HG03575 (cell line): ENCODE measurements at regions not wholly inside any gene's neighbourhood (a gene's known extent, or its start where the extent isn't known, plus 50 kb on each side); places are given as distances from the start of the nearest gene placed in this dataset.

ENCODE experiments used
- ATAC-seq: cut with Tn5 transposase; IDR thresholded peaks from one replicate; pipeline ENCODE4 v1.9.1; 2021; ENCODE audit not compliant: unreplicated experiment, insufficient number of reproducible peaks, low FRiP score; ENCODE audit errors: extremely low read depth

DNA sequence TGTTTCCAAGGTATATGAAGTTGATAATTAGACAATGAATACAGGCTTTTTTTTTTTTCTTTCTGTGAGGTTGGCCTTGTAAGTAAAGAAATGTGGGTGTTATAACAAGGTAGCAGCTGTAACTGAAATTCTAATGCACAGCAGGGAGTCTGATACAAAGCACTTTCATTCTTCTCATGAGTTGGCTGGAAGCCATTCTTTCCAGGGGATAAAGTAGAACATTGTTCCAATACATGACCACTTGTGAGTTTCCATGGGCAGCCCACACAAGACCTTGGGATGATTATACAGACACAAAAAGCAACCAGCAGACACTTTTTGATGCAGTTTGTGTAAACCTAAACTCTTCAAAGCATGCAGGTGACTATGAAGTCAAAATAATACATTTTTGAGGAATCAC is 1785.9 kb upstream of the WWC1 start:
- ATAC-seq: no peak

DNA sequence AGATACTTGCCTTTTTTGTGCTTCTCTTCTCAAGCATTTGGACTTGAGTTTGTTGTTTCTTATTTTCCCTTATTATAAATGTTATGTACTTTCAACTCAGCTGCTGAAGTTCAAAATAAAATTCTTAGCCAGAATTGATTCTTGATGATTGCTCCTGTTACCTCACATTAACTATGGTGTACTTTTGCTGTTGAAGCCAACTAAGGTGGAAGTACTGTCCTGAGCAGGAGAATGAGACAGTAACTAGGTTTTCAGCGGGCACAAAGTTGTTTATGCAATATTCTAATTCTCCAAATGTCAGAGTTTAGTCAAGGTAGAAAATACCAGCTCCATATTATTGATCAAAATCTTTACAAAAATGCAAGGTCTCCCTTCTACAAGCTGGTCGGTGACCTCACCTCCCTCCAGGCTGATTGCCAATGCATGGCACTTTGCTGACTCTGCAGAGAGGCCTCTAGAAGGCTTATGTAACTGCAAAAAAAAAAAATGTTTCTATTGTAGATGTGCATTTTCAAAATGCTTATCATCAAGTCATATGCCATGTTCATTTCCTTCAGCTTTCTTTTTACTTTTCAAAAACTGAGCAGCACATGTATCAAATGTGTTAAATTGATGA is 1783.5 kb upstream of the WWC1 start:
- ATAC-seq: no peak

DNA sequence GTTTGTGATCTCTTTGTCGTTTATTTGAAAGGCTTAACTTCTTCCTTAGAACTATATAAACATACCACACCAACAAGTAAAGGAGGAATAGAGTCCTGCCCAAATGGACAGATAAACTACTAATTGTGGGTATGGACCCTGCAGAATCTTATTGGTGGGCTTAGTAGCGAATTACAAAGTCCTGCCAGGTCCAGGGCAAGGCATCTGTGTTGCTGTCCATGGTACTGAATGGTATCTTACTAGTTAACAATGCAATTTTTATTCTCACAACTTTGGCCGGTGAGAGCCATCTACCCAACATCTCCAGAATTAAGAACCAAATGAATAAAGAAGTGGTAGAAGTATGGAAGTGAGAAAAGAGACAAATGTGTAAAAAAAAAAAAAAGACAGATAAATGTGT is 1782.4 kb upstream of the WWC1 start:
- ATAC-seq: no peak

DNA sequence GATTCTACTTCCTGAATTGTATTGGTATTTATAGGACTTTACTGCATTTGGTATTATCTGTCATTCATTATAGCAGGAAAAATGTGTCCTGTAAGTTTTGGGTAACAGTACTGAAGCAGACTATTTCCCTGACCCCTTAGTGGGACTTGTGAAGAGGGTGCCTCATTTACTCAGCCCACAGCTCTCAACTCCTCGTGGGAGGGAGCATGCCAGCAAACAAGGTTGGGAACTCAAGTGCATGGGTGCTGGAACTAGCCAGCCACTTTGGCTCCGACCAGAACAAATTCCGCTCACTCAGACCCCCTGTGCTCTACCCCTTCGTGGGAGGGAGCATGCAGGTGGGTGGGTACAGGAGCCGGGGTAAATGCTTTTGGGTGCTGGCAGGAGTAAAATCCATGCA is 1773.5 kb upstream of the WWC1 start:
- no peak for ATAC-seq

DNA sequence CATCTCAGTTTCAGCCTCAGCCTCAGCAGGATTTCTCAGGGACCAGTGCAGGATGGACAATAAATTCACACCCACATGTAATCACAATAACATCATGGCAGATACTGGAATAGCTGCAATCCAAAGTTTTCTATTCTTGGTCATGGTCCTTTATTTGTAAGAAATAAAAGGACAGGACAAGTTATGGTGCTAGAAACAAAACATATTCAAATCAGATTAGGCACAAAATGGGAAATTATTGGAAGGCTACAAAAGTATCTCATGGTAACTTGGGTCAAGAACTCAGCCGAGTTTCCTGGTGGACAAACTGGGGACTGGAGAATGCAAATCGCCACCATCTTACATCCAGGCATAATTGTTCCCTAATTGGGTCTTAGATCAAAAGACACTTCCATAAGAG is 1768.2 kb upstream of the WWC1 start:
- no peak for ATAC-seq

DNA sequence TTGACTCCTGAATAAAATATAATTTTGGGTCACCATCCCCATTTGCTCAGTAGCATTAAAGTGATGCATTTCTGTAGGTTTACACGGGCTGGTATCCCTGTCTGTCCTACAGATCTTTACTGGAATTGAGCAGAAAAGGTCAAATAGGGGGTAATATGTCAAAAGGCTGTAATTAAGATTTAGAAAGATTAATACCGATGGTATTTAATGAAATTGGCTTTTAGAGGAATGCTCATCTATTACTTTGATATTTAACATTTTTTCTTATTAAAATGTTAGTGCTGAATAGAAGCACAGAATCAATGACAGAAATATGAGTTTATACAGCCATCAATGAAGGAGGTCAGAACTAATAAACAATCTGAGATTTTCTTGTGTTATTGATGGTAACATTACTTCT is 1762.2 kb upstream of the WWC1 start:
- ATAC-seq: no peak

DNA sequence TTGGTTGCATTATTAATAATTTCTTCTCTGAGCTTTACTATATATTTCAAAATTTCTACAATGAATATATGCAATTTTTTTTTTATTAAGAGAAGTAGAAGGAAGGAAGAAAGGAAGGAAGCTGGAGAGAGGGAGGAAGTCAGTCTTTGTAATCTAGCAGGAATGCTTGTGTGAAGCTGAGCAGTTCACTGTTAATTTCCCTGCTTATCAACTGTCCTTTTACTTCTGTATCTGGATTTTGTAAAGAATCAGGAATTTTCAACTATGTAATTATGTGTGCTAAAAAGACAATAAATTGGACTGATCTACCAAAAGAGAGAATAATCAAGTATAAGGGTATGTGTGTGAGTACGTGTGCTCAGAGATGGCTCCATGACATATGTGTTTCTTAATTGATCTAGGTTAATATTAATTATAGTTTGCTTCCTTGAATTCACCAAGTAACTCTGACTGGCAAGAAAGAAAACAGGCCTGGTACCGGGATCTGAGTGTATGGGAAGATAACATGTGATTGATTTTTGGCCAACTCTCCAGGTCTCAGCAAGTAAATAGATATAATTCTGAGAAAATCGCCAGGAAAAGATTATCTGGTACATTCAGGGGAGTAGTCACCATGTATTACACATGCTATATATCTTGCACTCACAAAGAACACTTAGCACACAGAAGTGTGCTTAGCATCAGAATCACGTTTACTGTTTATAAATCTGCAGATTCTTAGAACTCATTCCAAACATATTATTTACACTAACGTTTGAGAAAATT is 1758.8 kb upstream of the WWC1 start:
- ATAC-seq: no peak

DNA sequence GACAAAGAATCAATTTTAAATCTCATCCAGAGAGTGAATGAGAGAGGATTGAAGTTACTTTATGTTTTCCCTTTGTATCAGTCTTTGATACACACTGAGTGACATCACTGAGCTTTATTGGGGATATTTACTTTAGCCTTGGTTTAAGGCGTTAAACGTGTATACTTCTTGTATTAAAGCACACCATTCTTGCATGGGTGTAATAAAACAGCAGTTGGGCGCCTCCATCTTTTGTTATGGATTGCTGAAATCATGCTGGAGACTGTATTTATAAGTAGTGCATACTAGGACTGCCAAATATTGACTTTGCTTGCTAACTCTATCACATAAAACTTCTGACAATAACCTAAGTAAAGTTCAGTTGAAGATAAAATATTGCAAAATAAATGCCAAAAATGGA is 1755.8 kb upstream of the WWC1 start:
- no peak for ATAC-seq

DNA sequence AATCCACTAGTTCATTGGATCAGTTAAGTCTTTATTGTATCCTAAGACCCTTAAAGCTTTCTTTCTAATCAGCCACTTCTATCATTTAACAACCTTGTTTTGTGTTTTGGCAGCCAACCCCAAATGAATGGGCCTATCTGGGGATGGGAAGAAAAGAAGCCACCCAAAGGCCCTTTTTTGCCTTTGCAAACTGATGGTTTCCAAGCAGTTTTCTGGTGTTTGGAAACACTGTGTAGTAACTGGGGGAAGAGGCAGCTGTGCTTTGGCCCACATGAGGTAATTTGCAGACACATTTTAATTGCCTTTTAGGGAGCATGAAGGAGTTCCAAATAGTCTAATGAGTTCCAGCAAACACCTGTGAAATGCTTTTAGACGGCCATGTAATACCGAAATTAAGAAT is 1751.3 kb upstream of the WWC1 start:
- no peak for ATAC-seq

DNA sequence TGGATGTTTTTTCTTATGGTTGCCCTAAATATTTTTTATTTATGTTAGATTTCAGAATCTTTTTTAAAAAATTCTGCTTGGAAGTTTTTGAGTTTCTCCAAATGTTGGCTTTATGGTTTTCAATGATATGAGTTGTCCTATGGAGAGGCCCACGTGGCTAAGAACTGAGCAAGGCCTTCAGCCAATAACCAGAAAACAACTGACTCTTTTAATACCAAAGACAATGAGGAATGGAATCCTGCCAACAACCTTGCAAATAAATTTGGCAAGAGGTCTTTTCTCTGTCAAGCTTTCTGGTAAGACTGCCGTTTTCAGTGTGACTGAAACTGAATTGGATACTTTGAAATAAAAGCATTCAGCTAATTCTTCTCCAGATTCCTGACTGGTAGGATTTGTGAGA is 1740.1 kb upstream of the WWC1 start:
- ATAC-seq: no peak

DNA sequence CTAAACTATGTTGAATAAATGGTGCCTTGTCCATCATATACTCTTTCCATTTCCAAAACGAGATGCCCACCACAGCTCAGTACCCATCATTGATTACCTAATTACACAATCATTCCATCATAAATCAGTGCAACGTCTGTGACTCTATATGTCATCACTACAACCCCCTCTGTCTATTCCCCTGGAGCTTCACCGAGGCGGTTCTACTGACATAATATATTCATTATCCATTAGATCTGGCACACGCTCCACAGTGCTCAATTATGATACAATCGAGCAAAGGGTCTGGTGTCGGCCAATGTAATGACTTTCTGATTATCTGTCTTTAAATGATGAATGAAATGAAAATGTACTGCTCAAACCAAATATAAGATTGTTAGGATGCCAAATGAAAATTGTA is 1737.7 kb upstream of the WWC1 start:
- ATAC-seq: no peak

DNA sequence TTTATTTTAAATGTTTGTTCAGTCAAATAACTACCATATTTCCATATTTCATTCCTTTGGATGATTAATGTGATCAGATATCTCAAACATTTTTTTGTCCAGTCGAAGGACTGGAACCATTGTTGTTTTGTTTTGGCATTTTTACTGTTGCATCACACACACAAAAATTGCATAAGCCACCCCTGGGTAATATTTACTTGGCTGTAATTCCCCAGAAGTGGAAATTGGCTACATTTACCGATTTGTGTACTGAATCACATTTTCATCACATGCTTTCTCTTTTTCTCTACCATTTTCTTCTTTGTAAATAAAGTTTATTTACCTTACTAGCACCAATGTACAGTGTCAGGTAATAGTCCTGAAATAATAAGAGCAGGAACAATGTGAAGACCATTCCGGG is 1729.7 kb upstream of the WWC1 start:
- no peak for ATAC-seq

DNA sequence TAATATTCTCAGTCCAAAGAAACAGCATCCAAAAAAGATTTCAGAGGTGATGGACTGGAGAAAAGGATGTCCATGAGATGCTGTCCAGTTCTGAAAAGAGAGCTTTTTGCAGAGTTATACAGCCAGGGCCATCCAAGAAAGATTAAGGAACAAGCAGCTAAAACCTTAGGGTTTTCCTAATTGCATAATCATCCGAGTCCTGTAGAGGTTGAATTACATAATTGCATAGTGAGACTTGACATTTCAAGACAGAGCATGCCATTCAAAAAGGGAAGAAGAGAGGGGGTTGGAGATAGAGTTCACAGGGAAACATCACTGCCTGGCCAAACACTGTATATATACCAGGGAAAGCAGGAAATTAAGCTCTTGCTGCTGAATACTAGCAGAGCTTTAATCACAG is 1729.2 kb upstream of the WWC1 start:
- ATAC-seq: no peak

DNA sequence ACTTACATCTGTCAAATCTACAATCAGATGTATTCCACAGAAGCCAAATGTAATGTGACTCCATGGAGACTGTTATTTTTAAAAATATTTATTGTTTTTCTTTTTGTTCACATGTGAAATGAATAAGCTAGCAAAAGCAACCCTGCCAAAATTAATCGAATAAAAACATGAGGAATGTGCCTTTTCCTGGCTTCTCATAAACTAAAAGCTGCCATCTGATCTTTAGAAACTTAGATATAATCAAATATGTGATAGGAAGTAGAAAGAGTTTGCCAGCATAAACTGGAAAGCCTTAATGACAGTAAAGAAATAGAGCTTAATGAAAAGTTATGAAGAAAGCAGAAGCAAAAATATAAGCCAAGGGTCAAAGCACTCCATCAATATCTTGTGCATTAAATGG is 1724.7 kb upstream of the WWC1 start:
- no peak for ATAC-seq

DNA sequence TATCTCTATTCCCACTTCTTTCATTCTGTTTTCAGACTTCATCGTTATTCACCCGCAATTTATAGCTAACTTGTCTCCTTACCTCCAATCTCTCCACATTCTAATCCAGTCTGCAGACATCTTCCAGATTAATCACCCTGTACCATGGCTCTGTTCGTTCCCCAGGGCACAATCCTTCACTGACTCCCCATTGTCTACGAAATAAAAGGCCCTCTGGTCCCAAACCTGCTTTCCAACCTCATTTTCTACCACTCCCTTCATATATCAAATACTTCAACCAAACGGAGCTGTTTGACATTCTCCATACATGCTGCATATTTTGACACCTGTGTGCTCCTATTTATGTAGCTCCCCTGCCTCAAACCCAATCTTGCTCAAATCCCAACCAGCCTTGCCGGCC is 1720.6 kb upstream of the WWC1 start:
- no peak for ATAC-seq

DNA sequence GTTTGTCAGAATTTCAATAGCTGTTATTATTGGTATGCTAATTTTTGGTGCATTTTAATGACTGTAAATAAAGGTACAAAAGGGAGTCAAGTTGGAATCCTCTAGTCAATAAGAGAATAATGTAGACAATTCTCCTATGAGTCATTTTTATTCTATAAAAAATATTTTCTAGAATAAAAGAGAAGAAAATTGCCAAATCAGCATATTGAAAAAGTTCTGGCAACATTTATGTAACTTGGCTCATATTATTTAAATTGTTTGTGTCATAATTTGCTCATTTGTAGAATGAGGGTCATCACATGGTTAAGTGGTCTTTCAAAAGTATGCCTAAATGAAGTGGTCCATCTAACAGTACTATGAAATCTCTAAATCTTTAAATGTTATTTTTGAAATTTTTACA is 1719.8 kb upstream of the WWC1 start:
- no peak for ATAC-seq

DNA sequence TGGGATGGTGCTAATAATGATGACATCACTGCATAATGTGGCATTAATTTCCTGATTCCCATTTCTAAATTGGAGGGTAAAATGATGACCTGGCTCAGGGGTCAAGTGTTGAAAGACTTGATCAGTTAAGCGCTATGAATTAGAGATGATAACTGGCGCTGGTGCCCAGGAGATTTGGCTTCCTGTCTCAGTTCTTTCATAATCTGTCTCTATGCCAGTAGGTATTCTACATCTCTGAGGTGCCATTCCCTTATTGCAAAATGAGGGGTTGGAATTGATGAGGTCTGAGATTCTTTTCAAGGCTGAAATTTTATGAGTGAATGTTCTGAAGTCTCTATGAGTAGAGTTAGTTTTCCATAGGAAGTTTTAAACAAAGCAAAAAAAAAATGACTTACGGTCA is 1715.1 kb upstream of the WWC1 start:
- ATAC-seq: no peak

DNA sequence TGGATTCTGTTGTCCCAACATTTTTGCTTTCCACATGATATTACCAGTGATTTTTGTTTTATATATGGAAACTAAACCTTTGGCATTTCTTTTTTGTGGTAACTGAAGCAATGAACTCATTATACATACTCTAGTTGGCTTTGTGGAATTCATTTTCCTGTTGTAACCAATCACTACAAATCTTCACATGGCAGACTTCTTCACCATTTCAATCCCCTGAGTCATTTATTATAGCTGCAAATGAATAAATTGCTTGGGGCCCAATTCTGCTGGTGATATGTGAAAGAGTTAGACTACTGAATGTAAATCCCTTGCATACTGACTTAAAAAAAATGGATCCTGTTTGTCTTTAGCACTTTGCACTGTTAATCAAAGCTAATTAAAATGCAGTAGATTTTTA is 1709.6 kb upstream of the WWC1 start:
- no peak for ATAC-seq

DNA sequence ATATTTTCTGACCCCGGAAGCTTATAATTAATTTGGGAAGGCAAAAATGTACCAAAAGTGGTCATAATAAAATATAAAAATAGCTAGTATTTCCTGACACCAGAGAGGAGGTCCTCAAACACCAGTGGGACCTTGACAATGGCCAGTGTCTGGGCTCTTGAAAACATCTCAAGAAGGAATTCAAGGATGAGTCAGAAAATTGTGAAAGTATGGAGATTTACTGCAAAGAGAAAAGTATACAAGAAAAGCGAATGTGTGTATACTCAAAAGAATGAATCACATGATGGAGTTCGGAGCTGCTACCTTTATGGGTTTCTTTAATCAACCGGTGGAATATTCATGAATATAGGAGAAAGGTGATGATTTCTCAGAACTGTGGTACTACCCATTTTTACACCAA is 1709.0 kb upstream of the WWC1 start:
- no peak for ATAC-seq

DNA sequence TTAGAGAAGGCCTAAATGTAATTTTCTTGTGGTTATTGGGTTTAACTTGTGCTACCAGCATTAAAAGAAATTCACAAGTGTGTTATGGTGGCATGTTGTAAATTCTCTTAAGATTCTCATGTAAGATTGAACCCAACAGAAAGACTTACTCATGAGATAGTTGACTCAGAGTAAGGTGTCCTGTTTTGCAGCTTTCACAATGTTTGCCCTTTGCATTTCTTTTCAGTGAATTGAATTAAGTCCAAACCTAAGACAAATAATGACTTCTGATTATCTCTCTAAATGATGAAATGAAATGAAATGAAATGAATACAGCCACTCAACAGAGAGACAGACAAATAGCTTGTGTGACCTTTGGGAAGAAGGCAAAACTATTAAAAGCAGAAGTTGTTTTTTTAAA is 1696.9 kb upstream of the WWC1 start:
- no peak for ATAC-seq
